LNCaP clone FGC (cell line): ENCODE measurements at regions not wholly inside any gene's neighbourhood (a gene's known extent, or its start where the extent isn't known, plus 50 kb on each side); places are given as distances from the start of the nearest gene placed in this dataset.

Source experiments
- DNase-seq: peaks from one replicate; pipeline ENCODE4 v3.0.0-alpha.2; 2011; ENCODE audit warnings: low read depth
- H3K4me3 ChIP-seq: 2 replicates; pipeline ENCODE4 v1.5.1; 2011; ENCODE audit warnings: mild to moderate bottlenecking, low read depth, low read length, control low read depth
- TF ChIP-seq, protein P1 (sequence below): IDR thresholded peaks from 2 replicates; pipeline ENCODE4 v1.5.1; 2012; ENCODE audit warnings: mild to moderate bottlenecking; ENCODE audit not compliant: control insufficient read depth, insufficient read depth; ENCODE audit errors: extremely low read depth

- TF ChIP-seq, protein P1, sequence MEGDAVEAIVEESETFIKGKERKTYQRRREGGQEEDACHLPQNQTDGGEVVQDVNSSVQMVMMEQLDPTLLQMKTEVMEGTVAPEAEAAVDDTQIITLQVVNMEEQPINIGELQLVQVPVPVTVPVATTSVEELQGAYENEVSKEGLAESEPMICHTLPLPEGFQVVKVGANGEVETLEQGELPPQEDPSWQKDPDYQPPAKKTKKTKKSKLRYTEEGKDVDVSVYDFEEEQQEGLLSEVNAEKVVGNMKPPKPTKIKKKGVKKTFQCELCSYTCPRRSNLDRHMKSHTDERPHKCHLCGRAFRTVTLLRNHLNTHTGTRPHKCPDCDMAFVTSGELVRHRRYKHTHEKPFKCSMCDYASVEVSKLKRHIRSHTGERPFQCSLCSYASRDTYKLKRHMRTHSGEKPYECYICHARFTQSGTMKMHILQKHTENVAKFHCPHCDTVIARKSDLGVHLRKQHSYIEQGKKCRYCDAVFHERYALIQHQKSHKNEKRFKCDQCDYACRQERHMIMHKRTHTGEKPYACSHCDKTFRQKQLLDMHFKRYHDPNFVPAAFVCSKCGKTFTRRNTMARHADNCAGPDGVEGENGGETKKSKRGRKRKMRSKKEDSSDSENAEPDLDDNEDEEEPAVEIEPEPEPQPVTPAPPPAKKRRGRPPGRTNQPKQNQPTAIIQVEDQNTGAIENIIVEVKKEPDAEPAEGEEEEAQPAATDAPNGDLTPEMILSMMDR, result no peak
- DNase-seq, result no peak
- H3K4me3 ChIP-seq, result no peak overlapping the region
Measured at GRCh38 chr10:128326851-128327250, 200.6 kb upstream of the MKI67 start.

- TF ChIP-seq, protein P1, result no peak
- DNase-seq, result no peak
- H3K4me3 ChIP-seq, result no peak overlapping the region
Measured at GRCh38 chr10:128336401-128336800, 210.2 kb upstream of the MKI67 start.

- H3K4me3 ChIP-seq, result no peak overlapping the region
Measured at GRCh38 chr10:128337860-128338378, 211.7 kb upstream of the MKI67 start.

GRCh38 chr10:128338951-128339350 lies 212.7 kb upstream of the MKI67 start:
- TF ChIP-seq, protein P1, result no peak
- no peak for DNase-seq
- no peak overlapping the region for H3K4me3 ChIP-seq

More at GRCh38 chr10:128337860-128338378, 211.7 kb upstream of the MKI67 start:
- TF ChIP-seq, protein P1, result no peak
- peak; percentile 31 for DNase-seq

DNA sequence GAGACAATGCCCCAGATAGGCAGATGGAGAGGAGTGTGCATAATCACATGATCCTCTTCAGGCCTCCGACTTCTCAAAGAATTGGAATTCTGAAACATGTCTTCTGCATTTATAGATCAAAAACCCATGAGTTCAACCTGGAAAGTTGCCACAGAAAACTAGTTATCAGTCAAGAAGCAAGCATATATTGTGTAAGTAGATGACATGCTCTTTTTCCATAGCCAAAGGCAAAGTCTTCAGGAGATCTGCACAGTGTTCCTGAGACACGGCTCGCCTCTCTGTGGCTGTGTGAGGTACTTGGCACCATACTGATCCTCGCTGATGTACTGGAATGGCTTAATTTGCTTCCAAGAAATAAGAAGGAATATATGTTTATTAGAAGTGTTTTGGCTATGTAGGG lies 213.5 kb upstream of the MKI67 start:
- H3K4me3 ChIP-seq, result no peak overlapping the region
- TF ChIP-seq, protein P1, result no peak
- DNase-seq, result no peak

DNA sequence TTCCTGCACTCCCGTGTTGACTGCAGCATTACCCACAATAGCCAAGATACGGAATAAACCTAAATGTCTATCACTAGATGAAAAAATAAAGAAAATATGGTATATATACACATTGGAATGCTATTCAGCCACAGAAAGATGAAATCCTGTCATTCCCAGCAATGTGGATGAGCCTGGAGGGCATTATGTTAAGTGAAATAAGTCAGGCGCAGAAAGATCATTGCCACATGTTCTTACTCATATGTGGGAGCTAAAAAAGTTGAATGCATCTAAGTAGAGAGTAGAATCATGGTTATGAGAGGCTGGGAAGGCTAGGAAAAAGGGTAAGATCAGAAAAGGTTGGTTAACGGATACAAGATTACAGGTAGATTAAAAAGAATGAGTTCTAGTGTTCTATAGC lies 219.1 kb upstream of the MKI67 start:
- no peak for DNase-seq
- H3K4me3 ChIP-seq, result no peak overlapping the region
- TF ChIP-seq, protein P1, result no peak

GRCh38 chr10:128360783-128361182 lies 234.6 kb upstream of the MKI67 start:
- no peak overlapping the region for H3K4me3 ChIP-seq
- TF ChIP-seq, protein P1, result no peak
- no peak for DNase-seq
